ENCODE measurements at regions not wholly inside any gene's neighbourhood (a gene's known extent, or its start where the extent isn't known, plus 50 kb on each side); places are given as distances from the start of the nearest gene placed in this dataset.

- no peak overlapping the region for H3K4me3 ChIP-seq (ENCODE audit: low read depth, low read length)
- TF ChIP-seq CTCF (IDR thresholded peaks at IDR 0.05; ENCODE audit: low read depth, low read length), result no peak
Observed at GRCh38 chr6:9789201-9789600, 625.7 kb downstream of the TFAP2A start.

GRCh38 chr6:9784786-9785185 lies 630.1 kb downstream of the TFAP2A start:
- no peak overlapping the region for H3K4me3 ChIP-seq (ENCODE audit: low read depth, low read length)
- no peak for TF ChIP-seq CTCF (IDR thresholded peaks at IDR 0.05; ENCODE audit: low read depth, low read length)

- TF ChIP-seq CTCF (IDR thresholded peaks at IDR 0.05; ENCODE audit: low read depth, low read length), result no peak
- no peak overlapping the region for H3K4me3 ChIP-seq (ENCODE audit: low read depth, low read length)
Observed at GRCh38 chr6:9783567-9783966, 631.3 kb downstream of the TFAP2A start.

- no peak overlapping the region for H3K4me3 ChIP-seq (ENCODE audit: low read depth, low read length)
- TF ChIP-seq CTCF (IDR thresholded peaks at IDR 0.05; ENCODE audit: low read depth, low read length), result no peak
Observed at GRCh38 chr6:9766240-9766915, 648.5 kb downstream of the TFAP2A start.

GRCh38 chr6:9761220-9761619 lies 653.7 kb downstream of the TFAP2A start:
- TF ChIP-seq CTCF (IDR thresholded peaks at IDR 0.05; ENCODE audit: low read depth, low read length), result no peak
- no peak overlapping the region for H3K4me3 ChIP-seq (ENCODE audit: low read depth, low read length)

- no peak for TF ChIP-seq CTCF (IDR thresholded peaks at IDR 0.05; ENCODE audit: low read depth, low read length)
Observed at GRCh38 chr6:9754515-9754914, 660.4 kb downstream of the TFAP2A start.

GRCh38 chr6:9745966-9746365 lies 668.9 kb downstream of the TFAP2A start:
- TF ChIP-seq CTCF (IDR thresholded peaks at IDR 0.05; ENCODE audit: low read depth, low read length), result no peak

More at GRCh38 chr6:9754515-9754914, 660.4 kb downstream of the TFAP2A start:
- H3K4me3 ChIP-seq (ENCODE audit: low read depth, low read length), result no peak overlapping the region

More at GRCh38 chr6:9745966-9746365, 668.9 kb downstream of the TFAP2A start:
- H3K4me3 ChIP-seq (ENCODE audit: low read depth, low read length), result no peak overlapping the region

All from WI38 (cell line).